ENCODE measurements at regions not wholly inside any gene's neighbourhood (a gene's known extent, or its start where the extent isn't known, plus 50 kb on each side); places are given as distances from the start of the nearest gene placed in this dataset.

DNA sequence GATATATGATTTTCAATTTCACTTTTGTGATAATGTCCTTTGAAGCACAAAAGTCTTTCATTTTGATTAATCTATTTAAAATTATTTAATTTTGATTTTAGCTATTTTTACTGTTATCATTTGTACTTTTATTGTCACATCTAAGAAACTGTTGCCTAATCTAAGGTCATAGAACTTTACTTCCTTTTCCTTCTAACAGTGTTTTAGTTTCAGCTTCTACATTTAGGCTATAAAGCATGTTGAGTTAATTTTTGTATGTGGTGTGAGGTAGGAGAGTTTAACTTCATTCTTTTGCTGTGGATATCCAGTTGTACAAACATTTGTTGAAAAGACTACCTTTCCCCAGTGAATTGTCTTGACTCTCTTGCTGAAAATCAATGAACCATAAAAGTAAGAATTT, 204.5 kb downstream of the TM2D1 start:
- no peak for DNase-seq

DNA sequence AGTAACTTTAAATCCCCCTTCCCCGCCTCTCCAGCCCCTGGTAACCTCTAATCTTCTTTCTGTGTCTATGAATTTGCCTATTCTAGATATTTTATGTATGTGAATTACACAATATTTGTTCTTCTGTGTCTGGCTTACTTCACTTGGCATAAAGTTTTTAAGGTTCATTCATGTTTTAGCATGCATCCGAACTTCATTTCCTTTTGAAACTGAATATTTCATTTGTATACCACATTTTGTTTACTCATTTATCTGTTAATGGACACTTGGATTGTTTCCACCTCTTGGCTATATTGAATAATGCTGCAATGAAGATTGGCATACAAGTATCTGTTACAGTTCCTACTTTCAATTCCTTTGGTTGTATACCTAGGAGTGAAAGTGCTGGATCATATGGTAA, 205.3 kb downstream of the TM2D1 start:
- DNase-seq = no peak

DNA sequence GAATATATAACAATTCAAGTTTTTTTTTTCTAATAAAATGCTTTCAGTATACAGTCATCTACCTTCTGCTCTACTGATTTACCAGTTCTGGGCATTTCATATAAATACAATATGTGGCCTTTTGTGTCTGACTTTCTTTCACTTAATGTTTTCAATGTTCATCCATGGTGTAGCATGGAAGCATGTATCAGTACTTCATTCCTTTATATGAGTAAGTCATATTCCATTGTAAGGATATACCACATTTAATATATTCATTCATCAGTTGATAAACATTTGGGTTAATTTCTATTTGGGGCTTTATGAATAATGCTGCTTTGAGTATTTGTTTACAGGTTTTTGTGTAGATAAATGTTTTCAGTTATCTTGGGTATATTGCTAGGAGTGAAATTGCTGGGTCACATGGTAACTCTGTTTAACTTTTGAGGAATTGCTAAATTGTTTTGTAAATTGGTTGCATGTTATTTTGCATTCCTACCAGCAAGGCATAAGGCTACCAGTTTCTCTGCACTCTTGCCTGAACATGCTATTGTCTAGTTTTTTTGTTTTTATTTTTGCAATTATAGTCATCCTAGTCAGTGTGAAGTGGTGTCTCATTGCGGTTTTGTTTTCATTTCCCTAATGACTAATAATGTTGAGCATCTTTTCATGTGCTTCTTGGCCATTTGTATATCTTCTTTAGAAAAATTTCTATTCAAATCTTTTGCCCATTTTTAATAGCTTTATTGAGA, 206.1 kb downstream of the TM2D1 start:
- no peak for DNase-seq

DNA sequence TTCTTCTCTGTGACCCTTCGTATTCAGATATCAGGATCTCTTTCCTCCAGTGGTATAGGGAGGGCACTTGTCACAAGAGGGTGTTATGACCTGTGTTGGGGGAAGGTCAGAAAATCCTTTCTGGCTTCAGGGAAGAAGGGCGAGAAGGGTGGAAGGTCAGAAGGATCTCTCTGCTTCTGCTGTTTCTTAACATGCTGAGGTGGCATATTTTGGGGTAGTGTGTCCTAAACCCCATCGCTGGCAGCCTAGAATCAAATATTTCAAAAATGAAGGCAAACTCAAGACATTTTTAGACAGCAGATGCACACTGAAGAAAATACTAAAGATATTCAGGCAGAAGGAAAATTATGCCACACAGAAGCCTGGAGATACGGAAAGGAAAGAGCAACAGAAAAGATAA, 207.6 kb downstream of the TM2D1 start:
- DNase-seq = no peak

DNA sequence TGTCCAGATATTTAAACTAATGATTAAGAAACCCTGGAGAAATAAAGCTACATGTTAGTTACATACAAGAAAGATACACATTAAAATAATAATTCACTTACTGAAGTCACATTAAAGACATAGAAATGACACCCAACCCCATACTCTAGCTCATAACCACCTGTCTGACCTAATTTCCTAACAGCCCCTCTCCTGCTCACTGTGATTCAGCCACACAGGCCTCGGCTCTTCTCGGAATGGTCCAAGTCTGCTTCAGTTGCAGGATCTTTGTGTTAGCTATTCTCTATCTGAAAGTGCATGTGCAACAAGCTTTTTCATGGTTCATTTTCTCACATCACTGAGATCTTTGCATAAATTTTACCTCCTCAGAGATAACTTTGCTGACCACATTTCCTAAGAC, 209.8 kb downstream of the TM2D1 start:
- DNase-seq = no peak

All from NCI-H345 (cell line).